GM12878 (cell line): ENCODE measurements at regions not wholly inside any gene's neighbourhood (a gene's known extent, or its start where the extent isn't known, plus 50 kb on each side); places are given as distances from the start of the nearest gene placed in this dataset.
"Not testable (repeated sequence)": the region's sequence is repeated elsewhere in the genome, so short reads cannot be mapped to it uniquely, and the experiment has no call there.

ENCODE experiments used
- NBN ChIP-seq: fragments of 450-650 bp; IDR thresholded peaks from 2 replicates; pipeline ENCODE4 v1.6.1; 2016
- SIX5 ChIP-seq: IDR thresholded peaks from 2 replicates; pipeline ENCODE4 v1.6.1; 2011; ENCODE audit warnings: mild to moderate bottlenecking, low read depth, low read length, moderate library complexity; ENCODE audit not compliant: severe bottlenecking
- SREBF2 ChIP-seq: IDR thresholded peaks from 2 replicates; pipeline ENCODE4 v1.6.1; 2012; ENCODE audit warnings: mild to moderate bottlenecking, low read length
- TF ChIP-seq, protein P1 (sequence below): IDR thresholded peaks from 2 replicates; pipeline ENCODE4 v1.6.1; 2012; ENCODE audit warnings: low read depth, low read length, improper control_type of control experiment
- TF ChIP-seq, protein P2 (sequence below), 3 experiments: IDR thresholded peaks in 2 of 3; conservative IDR thresholded peaks in 1 of 3; 2 replicates each; pipeline ENCODE4 v1.5.1; 2011; ENCODE audit warnings: low read depth in 3 of 3, low read length in 3 of 3, mild to moderate bottlenecking in 3 of 3, control low read depth in 2 of 3, moderate library complexity in 2 of 3, inconsistent platforms in 1 of 3, mixed read lengths in 1 of 3; ENCODE audit not compliant: control insufficient read depth in 2 of 3, insufficient read depth in 1 of 3; ENCODE audit errors: extremely low read depth in 1 of 3
- TF ChIP-seq, protein P3 (sequence below): fragments of 450-650 bp; IDR thresholded peaks from 2 replicates; pipeline ENCODE4 v1.6.1; 2017; ENCODE audit warnings: mild to moderate bottlenecking

DNA sequence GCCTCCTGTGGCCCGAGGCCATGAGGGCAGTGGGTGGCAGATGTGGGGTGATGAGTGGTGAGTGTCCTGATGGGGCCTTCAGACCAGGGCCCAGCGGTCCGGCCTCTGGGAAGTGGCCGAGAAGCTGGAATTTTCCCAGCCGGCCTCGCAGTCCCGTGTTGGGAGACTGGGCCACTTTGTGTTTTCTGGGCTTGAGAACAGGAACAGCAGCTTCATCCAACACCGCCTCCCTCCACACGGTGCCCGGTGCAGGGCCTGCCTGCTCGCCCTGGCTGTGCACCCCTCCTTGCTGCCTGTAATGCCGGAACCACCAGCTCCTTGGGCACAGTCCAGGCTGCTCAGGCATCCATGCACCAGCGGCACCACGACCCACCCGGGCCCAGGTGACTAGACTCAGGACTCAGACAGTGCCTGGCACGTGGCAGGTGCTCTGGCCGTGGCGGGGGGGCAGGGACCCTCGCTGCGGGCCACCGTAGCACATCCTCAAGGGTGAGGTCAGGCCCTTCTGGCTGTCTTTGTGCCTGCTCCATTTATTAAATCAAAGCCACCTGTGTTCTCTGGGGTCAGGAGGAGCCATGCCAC, 194.7 kb downstream of the BANP start:
- TF ChIP-seq, protein P1, sequence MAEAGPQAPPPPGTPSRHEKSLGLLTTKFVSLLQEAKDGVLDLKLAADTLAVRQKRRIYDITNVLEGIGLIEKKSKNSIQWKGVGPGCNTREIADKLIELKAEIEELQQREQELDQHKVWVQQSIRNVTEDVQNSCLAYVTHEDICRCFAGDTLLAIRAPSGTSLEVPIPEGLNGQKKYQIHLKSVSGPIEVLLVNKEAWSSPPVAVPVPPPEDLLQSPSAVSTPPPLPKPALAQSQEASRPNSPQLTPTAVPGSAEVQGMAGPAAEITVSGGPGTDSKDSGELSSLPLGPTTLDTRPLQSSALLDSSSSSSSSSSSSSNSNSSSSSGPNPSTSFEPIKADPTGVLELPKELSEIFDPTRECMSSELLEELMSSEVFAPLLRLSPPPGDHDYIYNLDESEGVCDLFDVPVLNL, result not testable (repeated sequence)
- TF ChIP-seq, protein P2, sequence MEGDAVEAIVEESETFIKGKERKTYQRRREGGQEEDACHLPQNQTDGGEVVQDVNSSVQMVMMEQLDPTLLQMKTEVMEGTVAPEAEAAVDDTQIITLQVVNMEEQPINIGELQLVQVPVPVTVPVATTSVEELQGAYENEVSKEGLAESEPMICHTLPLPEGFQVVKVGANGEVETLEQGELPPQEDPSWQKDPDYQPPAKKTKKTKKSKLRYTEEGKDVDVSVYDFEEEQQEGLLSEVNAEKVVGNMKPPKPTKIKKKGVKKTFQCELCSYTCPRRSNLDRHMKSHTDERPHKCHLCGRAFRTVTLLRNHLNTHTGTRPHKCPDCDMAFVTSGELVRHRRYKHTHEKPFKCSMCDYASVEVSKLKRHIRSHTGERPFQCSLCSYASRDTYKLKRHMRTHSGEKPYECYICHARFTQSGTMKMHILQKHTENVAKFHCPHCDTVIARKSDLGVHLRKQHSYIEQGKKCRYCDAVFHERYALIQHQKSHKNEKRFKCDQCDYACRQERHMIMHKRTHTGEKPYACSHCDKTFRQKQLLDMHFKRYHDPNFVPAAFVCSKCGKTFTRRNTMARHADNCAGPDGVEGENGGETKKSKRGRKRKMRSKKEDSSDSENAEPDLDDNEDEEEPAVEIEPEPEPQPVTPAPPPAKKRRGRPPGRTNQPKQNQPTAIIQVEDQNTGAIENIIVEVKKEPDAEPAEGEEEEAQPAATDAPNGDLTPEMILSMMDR (IDR thresholded peaks at IDR 0.05 in 2 of 3, conservative IDR thresholded peaks at IDR 0.05 in 1 of 3; ENCODE audit: control insufficient read depth in 2 of 3, extremely low read depth in 1 of 3, insufficient read depth in 1 of 3, low read depth in 3 of 3, low read length in 3 of 3), result not testable (repeated sequence)
- not testable (repeated sequence) for TF ChIP-seq SREBF2, NBN, SIX5
- TF ChIP-seq, protein P3, sequence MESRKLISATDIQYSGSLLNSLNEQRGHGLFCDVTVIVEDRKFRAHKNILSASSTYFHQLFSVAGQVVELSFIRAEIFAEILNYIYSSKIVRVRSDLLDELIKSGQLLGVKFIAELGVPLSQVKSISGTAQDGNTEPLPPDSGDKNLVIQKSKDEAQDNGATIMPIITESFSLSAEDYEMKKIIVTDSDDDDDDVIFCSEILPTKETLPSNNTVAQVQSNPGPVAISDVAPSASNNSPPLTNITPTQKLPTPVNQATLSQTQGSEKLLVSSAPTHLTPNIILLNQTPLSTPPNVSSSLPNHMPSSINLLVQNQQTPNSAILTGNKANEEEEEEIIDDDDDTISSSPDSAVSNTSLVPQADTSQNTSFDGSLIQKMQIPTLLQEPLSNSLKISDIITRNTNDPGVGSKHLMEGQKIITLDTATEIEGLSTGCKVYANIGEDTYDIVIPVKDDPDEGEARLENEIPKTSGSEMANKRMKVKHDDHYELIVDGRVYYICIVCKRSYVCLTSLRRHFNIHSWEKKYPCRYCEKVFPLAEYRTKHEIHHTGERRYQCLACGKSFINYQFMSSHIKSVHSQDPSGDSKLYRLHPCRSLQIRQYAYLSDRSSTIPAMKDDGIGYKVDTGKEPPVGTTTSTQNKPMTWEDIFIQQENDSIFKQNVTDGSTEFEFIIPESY, result not testable (repeated sequence)
